GM12874 (cell line): ENCODE measurements at regions not wholly inside any gene's neighbourhood (a gene's known extent, or its start where the extent isn't known, plus 50 kb on each side); places are given as distances from the start of the nearest gene placed in this dataset.

Experiments
- CTCF ChIP-seq: IDR thresholded peaks from 2 replicates; pipeline ENCODE4 v1.5.1; 2011; ENCODE audit warnings: low read depth, mild to moderate bottlenecking, control low read depth, low read length, moderate library complexity; ENCODE audit not compliant: insufficient read depth

GRCh38 chr3:25904206-25904605 lies 114.3 kb downstream of the OXSM start:
- TF ChIP-seq CTCF, result 0 out of 2 replicates have a peak, but pooled peaks have one; percentile 5

- TF ChIP-seq CTCF, result no peak
These were observed 116.4 kb downstream of the OXSM start for GRCh38 chr3:25906132-25906906.

- no peak for TF ChIP-seq CTCF
These were observed 117.2 kb downstream of the OXSM start for GRCh38 chr3:25907081-25907480.

GRCh38 chr3:25910105-25910504 lies 120.2 kb downstream of the OXSM start:
- TF ChIP-seq CTCF, result no peak

GRCh38 chr3:25910997-25911396 lies 121.1 kb downstream of the OXSM start:
- TF ChIP-seq CTCF, result peak; percentile 67

- TF ChIP-seq CTCF, result no peak
These were observed 121.8 kb downstream of the OXSM start for GRCh38 chr3:25911525-25912295.

- no peak for TF ChIP-seq CTCF
These were observed 123.3 kb downstream of the OXSM start for GRCh38 chr3:25913179-25913578.
